C4-2B (cell line): ENCODE measurements at regions not wholly inside any gene's neighbourhood (a gene's known extent, or its start where the extent isn't known, plus 50 kb on each side); places are given as distances from the start of the nearest gene placed in this dataset.
"Not testable (repeated sequence)": the region's sequence is repeated elsewhere in the genome, so short reads cannot be mapped to it uniquely, and the experiment has no call there.

ENCODE experiments used
- H3K27ac ChIP-seq: fragments of 450-650 bp; 2 replicates; pipeline ENCODE4 v1.5.1; 2017
- CTCF ChIP-seq: fragments of 450-650 bp; conservative IDR thresholded peaks from 2 replicates; pipeline ENCODE4 v1.5.1; 2017; ENCODE audit warnings: mild to moderate bottlenecking
- ZFX ChIP-seq: fragments of 450-650 bp; IDR thresholded peaks from 2 replicates; pipeline ENCODE4 v1.6.1; 2017

DNA sequence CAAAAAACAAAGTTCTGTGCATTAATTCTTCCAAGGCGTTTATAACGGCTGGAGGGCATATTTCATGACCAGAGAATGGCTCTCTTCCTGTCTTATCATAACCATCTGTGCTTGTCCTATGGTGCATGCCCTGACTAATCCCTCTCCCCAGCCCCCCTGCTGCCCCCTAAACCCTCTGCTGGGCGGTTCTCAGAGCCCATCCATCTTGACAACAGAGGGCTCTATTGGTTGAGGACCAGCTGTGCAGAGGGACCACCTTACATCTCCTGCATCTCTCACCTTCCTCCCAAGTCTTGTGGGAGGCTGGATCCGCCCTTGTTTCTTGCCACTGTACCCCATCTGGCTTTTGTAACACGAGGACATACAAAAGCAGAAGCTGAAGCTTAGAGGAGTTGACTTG, 282.1 kb downstream of the MIAT start:
- TF ChIP-seq ZFX (no peak), CTCF (no peak)
- H3K27ac ChIP-seq: no peak overlapping the region

DNA sequence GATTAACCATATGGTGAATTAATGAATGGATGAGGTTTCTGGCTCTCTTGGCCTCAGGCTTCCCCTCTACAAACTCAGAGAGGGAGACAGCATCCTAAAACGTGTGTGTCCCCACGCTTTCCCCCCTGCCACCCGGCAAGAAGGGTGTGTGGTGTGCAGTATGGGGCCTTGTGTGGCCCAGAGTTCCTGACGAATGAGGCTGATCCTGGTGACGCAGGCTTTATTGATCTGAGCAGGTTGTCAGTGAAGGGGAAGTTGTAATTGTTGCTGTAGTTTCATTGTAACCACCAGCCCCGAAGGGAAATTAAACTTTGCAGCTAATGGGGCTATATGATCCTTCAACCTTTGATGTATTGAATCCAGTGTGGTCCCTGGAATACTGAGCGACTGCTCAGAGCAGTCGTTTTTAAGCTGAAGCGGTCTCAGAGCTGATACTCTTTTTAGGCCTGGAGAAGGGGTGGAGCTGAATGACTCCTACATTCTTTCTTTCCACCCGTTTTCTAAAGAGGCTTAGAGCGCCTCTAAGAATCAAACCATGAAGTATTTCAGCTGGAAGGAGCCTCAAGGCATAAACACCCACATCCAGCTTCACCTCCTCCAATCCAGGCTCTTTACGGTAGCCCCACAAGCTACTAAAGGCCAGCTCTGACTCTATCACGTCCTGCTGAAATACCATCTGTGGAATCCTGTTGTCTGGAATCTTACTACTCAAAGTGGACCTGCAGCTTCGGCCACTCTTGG, 284.7 kb downstream of the MIAT start:
- H3K27ac ChIP-seq: no peak overlapping the region
- TF ChIP-seq CTCF (no peak), ZFX (no peak)

DNA sequence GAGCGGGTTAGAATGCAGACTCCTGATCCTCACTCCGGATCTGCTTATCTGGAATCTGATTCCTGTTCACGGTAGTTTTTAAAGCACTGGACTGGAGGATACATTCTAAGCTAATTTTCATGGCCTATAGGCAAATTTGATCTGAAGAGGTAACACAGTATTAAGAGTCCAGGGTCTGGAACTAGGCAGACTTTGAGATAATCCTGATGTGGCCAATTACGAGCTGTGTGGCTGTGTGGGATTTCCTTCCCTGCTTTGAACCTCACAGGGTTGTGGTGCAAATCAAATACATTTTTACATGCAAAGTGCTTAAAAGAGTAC, 285.2 kb downstream of the MIAT start:
- TF ChIP-seq ZFX (no peak), CTCF (no peak)

DNA sequence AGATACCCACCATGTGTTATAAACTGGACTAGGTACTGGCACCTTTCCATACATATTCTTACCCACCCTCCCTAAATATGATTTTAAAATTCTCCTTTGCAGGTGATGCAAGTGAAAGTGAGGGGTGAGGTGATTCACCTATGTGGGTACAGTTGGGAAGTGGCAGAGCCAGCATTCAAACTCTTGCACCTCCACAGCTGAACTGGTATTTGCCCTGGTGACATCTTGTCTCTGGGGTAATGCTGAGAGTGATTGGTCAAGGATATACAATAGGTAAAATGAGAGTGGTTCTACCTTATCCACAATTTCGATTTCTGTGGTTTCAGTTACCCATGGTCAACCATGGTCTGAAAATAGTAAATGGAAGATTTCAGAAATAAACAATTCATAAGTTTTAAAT, 288.2 kb downstream of the MIAT start:
- H3K27ac ChIP-seq: no peak overlapping the region
- no peak for TF ChIP-seq ZFX
- TF ChIP-seq CTCF: no peak

More for the DNA sequence above, 285.2 kb downstream of the MIAT start:
- no peak overlapping the region for H3K27ac ChIP-seq

DNA sequence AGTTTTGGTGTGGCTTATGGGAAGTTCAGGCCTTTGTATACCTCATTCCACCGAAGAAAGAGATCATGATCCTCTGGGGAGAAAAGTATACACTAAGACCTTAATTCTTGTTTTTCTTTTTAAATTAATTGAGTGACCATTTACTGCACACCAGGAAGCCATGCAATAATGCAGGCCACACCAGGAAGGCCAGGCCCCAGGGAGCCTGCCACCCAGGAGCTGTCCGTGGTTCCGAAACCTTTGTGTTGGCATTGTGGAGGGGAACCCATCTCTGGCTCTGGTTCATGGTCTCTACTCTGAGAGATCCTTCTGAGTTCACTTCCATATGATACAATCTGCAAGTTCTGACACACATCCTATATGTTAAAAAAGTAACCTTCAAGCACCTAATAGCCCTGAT, 291.8 kb downstream of the MIAT start:
- no peak overlapping the region for H3K27ac ChIP-seq
- TF ChIP-seq ZFX (no peak), CTCF (no peak)

GRCh38 chr22:26951139-26951538, 293.8 kb downstream of the MIAT start:
- not testable (repeated sequence) for H3K27ac ChIP-seq

- H3K27ac ChIP-seq: no peak overlapping the region
- TF ChIP-seq ZFX (no peak), CTCF (no peak)
These were observed 294.6 kb downstream of the MIAT start for GRCh38 chr22:26952004-26952403.

GRCh38 chr22:26952451-26953011, 295.1 kb downstream of the MIAT start:
- TF ChIP-seq ZFX (no peak), CTCF (no peak)

More at GRCh38 chr22:26952451-26953011, 295.1 kb downstream of the MIAT start:
- H3K27ac ChIP-seq: no peak overlapping the region
